H1 (cell line): ENCODE measurements at regions not wholly inside any gene's neighbourhood (a gene's known extent, or its start where the extent isn't known, plus 50 kb on each side); places are given as distances from the start of the nearest gene placed in this dataset.

Source experiments
- CTCF ChIA-PET: fragments of 300-600 bp; sonication (Branson Sonifier 250); formaldehyde crosslinking; loops from one replicate; lab custom pipeline; 2021; ENCODE audit not compliant: partially characterized antibody; lab: Charles Lee
- POLR2A ChIA-PET: fragments of 300-600 bp; sonication (Branson Sonifier 250); formaldehyde crosslinking; loops from one replicate; lab custom pipeline; 2021; ENCODE audit warnings: inconsistent platforms; ENCODE audit not compliant: partially characterized antibody; lab: Charles Lee
- DNase-seq, 2 experiments: peaks; one replicate each; pipeline versions ENCODE4 v3.0.0 to v3.0.0-alpha.2; 2010 to 2022; ENCODE audit warnings: low spot score in 2 of 2, low read depth in 1 of 2, mixed read lengths in 1 of 2
- FAIRE-seq: peaks from 2 replicates; lab custom pipeline; 2011; peaks lifted over from hg19 to GRCh38; lab: Jason Lieb, UNC
- H2AFZ ChIP-seq: 2 replicates; pipeline ENCODE4 v1.8.1; 2012; ENCODE audit warnings: low read length, inconsistent platforms
- H2AK5ac ChIP-seq: 2 replicates; pipeline ENCODE4 v1.6.1; 2013; ENCODE audit warnings: low read depth, low read length
- H2BK120ac ChIP-seq: replicated peaks from 2 replicates; pipeline ENCODE3; 2013; ENCODE audit warnings: low read depth, low read length, inconsistent platforms
- H2BK12ac ChIP-seq: 2 replicates; pipeline ENCODE4 v1.6.1; 2013; ENCODE audit warnings: low read depth, low read length
- H2BK15ac ChIP-seq: 2 replicates; pipeline ENCODE4 v1.6.1; 2013; ENCODE audit warnings: low read length
- H2BK20ac ChIP-seq: 2 replicates; pipeline ENCODE4 v1.6.1; 2013; ENCODE audit warnings: low read length
- H2BK5ac ChIP-seq: 2 replicates; pipeline ENCODE4 v1.6.1; 2013; ENCODE audit warnings: low read depth, low read length
- H3K14ac ChIP-seq: 2 replicates; pipeline ENCODE4 v1.6.1; 2013; ENCODE audit warnings: inconsistent platforms; ENCODE audit not compliant: insufficient read length
- H3K18ac ChIP-seq: 2 replicates; pipeline ENCODE4 v1.6.1; 2013; ENCODE audit warnings: low read length; ENCODE audit errors: extremely low read depth
- H3K23ac ChIP-seq: 2 replicates; pipeline ENCODE4 v1.6.1; 2013; ENCODE audit warnings: inconsistent platforms; ENCODE audit not compliant: insufficient read length
- H3K23me2 ChIP-seq: 2 replicates; pipeline ENCODE4 v1.6.1; 2013; ENCODE audit warnings: low read depth, low read length
- H3K27ac ChIP-seq: 2 replicates; pipeline ENCODE4 v1.6.1; 2011; ENCODE audit warnings: low read depth, low read length, inconsistent platforms
- H3K27me3 ChIP-seq, 4 experiments: replicated peaks in 1 of 4; 1 replicate in 1 of 4; 2 replicates in 3 of 4; pipeline versions ENCODE4 v1.6.1 to v1.8.1; 2011 to 2013; ENCODE audit warnings: low read length in 3 of 4, mild to moderate bottlenecking in 3 of 4, inconsistent platforms in 2 of 4, mixed read lengths in 2 of 4, moderate library complexity in 1 of 4; ENCODE audit not compliant: control insufficient read depth in 3 of 4, insufficient read depth in 3 of 4; ENCODE audit errors: extremely low read depth in 1 of 4
- H3K36me3 ChIP-seq, 4 experiments: 2 replicates each; pipeline versions ENCODE4 v1.6.1 to v1.8.1; 2011 to 2013; ENCODE audit warnings: mild to moderate bottlenecking in 4 of 4, low read length in 3 of 4, moderate library complexity in 2 of 4, control low read depth in 1 of 4, inconsistent platforms in 1 of 4; ENCODE audit not compliant: insufficient read depth in 4 of 4, control insufficient read depth in 2 of 4
- H3K4ac ChIP-seq: replicated peaks from 2 replicates; pipeline ENCODE3; 2013; ENCODE audit warnings: low read length, low read depth, mixed read lengths, inconsistent platforms; ENCODE audit not compliant: insufficient read length
- H3K4me1 ChIP-seq, 4 experiments: replicated peaks in 1 of 4; 1 replicate in 1 of 4; 2 replicates in 3 of 4; pipeline versions ENCODE4 v1.6.1 to v1.8.1; 2011 to 2013; ENCODE audit warnings: low read length in 3 of 4, inconsistent platforms in 2 of 4, mixed read lengths in 1 of 4; ENCODE audit not compliant: insufficient read depth in 4 of 4, control insufficient read depth in 3 of 4
- H3K4me2 ChIP-seq, 2 experiments: 2 replicates each; pipeline versions ENCODE4 v1.6.1 to v1.8.1; 2011 to 2013; ENCODE audit warnings: low read depth in 2 of 2, low read length in 2 of 2, control low read depth in 1 of 2, inconsistent platforms in 1 of 2, mild to moderate bottlenecking in 1 of 2; ENCODE audit not compliant: insufficient read depth in 1 of 2
- H3K4me3 ChIP-seq, 4 experiments: fragments of 200-600, 300-600 bp in 1 of 4; sonication (generic), shearing (Covaris generic), sonication (Bioruptor Twin) in 1 of 4; 2 replicates each; pipeline versions ENCODE4 v1.5.1 to v1.8.1; 2011 to 2016; ENCODE audit warnings: low read length in 4 of 4, low read depth in 3 of 4, control low read depth in 2 of 4, inconsistent platforms in 2 of 4, mild to moderate bottlenecking in 2 of 4, mixed read lengths in 1 of 4, moderate library complexity in 1 of 4; ENCODE audit not compliant: insufficient read depth in 2 of 4; ENCODE audit errors: extremely low read depth in 1 of 4
- H3K56ac ChIP-seq: replicated peaks from 2 replicates; pipeline ENCODE3; 2013; ENCODE audit warnings: low read depth, mild to moderate bottlenecking, mixed read lengths, low read length, inconsistent platforms; ENCODE audit not compliant: insufficient read length
- H3K79me1 ChIP-seq: 2 replicates; pipeline ENCODE4 v1.6.1; 2013; ENCODE audit warnings: low read depth, low read length, control low read depth
- H3K79me2 ChIP-seq, 2 experiments: 2 replicates each; pipeline versions ENCODE4 v1.6.1 to v1.8.1; 2012 to 2013; ENCODE audit warnings: low read length in 2 of 2, mild to moderate bottlenecking in 2 of 2, inconsistent platforms in 1 of 2; ENCODE audit not compliant: insufficient read depth in 2 of 2, control insufficient read depth in 1 of 2
- H3K9ac ChIP-seq, 4 experiments: replicated peaks in 1 of 4; 1 replicate in 1 of 4; 2 replicates in 3 of 4; pipeline versions ENCODE4 v1.6.1 to v1.8.1; 2011 to 2013; ENCODE audit warnings: low read depth in 3 of 4, low read length in 3 of 4, control low read depth in 2 of 4, mild to moderate bottlenecking in 2 of 4, moderate library complexity in 2 of 4, inconsistent platforms in 1 of 4; ENCODE audit errors: extremely low read depth in 1 of 4
- H3K9me3 ChIP-seq, 2 experiments: 2 replicates each; pipeline versions ENCODE4 v1.6.1 to v1.8.1; 2012 to 2013; ENCODE audit warnings: mild to moderate bottlenecking in 2 of 2, moderate library complexity in 2 of 2, control low read depth in 1 of 2, inconsistent platforms in 1 of 2, low read depth in 1 of 2, low read length in 1 of 2, mixed read lengths in 1 of 2; ENCODE audit not compliant: insufficient read depth in 2 of 2
- H4K20me1 ChIP-seq, 2 experiments: replicated peaks in 1 of 2; 2 replicates each; pipeline versions ENCODE3 to v1.8.1; 2011 to 2013; ENCODE audit warnings: inconsistent platforms in 2 of 2, low read length in 2 of 2, mild to moderate bottlenecking in 1 of 2; ENCODE audit not compliant: insufficient read depth in 2 of 2, control insufficient read depth in 1 of 2
- H4K5ac ChIP-seq: 2 replicates; pipeline ENCODE4 v1.6.1; 2013; ENCODE audit warnings: low read length, low read depth, mixed read lengths, inconsistent platforms; ENCODE audit not compliant: insufficient read length
- H4K8ac ChIP-seq: 2 replicates; pipeline ENCODE4 v1.8.0; 2013; ENCODE audit warnings: mild to moderate bottlenecking, moderate library complexity, low read length, inconsistent platforms; ENCODE audit not compliant: insufficient read depth; ENCODE audit errors: extremely low read depth
- H4K91ac ChIP-seq: replicated peaks from 2 replicates; pipeline ENCODE3; 2013; ENCODE audit warnings: low read length, mixed read lengths, inconsistent platforms; ENCODE audit not compliant: insufficient read length
- CTCF ChIP-seq, 3 experiments: IDR thresholded peaks; 1 replicate in 2 of 3; 2 replicates in 1 of 3; pipeline versions ENCODE4 v1.5.1 to v1.6.1; 2011; ENCODE audit warnings: low read length in 3 of 3, mild to moderate bottlenecking in 3 of 3, inconsistent platforms in 2 of 3, low read depth in 1 of 3, moderate library complexity in 1 of 3; ENCODE audit not compliant: insufficient read depth in 1 of 3; ENCODE audit errors: control extremely low read depth in 1 of 3
- HDAC2 ChIP-seq, 2 experiments: fragments of 300-600 bp in 1 of 2; sonication (generic) in 1 of 2; IDR thresholded peaks; 2 replicates each; pipeline ENCODE4 v1.6.1; 2011 to 2012; ENCODE audit warnings: low read depth in 2 of 2, low read length in 2 of 2, mild to moderate bottlenecking in 2 of 2, moderate library complexity in 2 of 2, borderline replicate concordance in 1 of 2, inconsistent platforms in 1 of 2
- MAFK ChIP-seq: IDR thresholded peaks from 2 replicates; pipeline ENCODE4 v1.6.1; 2012; ENCODE audit warnings: low read depth, mild to moderate bottlenecking, improper control_type of control experiment, low read length
- RAD21 ChIP-seq, 2 experiments: IDR thresholded peaks in 1 of 2; conservative IDR thresholded peaks in 1 of 2; 2 replicates each; pipeline ENCODE4 v1.6.1; 2011; ENCODE audit warnings: low read depth in 2 of 2, low read length in 2 of 2, improper control_type of control experiment in 1 of 2, inconsistent platforms in 1 of 2, mild to moderate bottlenecking in 1 of 2, moderate library complexity in 1 of 2
- SP4 ChIP-seq: IDR thresholded peaks from 2 replicates; pipeline ENCODE4 v1.6.1; 2012; ENCODE audit warnings: low read length, inconsistent platforms
- WGBS, 2 experiments: shearing (Covaris generic) in 1 of 2; methylation state at CpG; one replicate each; pipeline versions ENCODE4 v1.1.6 to v1.1.7; 2013 to 2015; ENCODE audit warnings: low lambda C conversion rate in 2 of 2, mixed read lengths in 2 of 2, inconsistent platforms in 1 of 2, low coverage in 1 of 2, missing lambda C conversion rate in 1 of 2; ENCODE audit not compliant: insufficient replicate concordance in 2 of 2, insufficient coverage in 1 of 2, insufficient read length in 1 of 2; ENCODE audit errors: extremely low coverage in 1 of 2, missing lambda C conversion rate in 1 of 2; 5-methylcytosine and 5-hydroxymethylcytosine counted together

DNA sequence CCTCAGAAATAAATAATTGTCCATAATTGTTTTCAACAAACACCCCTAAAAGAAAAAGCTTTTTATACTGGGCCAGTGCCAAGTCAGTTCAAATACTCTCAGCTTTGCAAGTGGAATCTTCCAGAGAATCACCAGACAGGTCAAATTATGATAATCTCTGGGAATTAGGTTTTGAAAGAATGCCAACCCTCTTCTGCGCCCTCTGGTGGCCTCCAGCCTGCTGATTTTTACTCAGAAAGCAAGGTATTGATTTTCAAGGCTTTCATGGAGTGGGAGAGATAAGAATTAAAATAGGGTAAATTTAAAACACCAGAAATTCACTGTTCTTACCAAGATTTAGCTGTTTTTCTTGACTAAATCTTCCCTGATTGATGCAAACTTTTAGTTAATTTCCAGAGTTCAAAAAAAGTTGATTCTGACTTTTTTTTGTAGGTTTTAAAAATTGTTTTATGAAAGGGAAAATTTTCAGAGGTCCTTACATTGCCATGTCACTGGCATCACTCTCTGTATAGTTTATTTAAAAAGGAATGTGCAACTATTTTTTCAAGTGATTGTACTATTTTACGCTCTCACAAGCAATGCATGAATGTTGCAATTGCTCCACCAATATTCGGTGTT is 282.9 kb upstream of the TNP1 start:
- Histone ChIP-seq H2BK5ac (no peak overlapping the region), H2BK120ac (no peak overlapping the region), H3K23me2 (no peaks in the 10 kb centered on the region), H3K27ac (no peak overlapping the region), H4K8ac (no peak overlapping the region), H3K4me3 (no peak overlapping the region), H3K36me3 (no peaks in the 10 kb centered on the region), H3K18ac (no peak overlapping the region), H2BK15ac (no peak overlapping the region), H3K79me1 (no peaks in the 10 kb centered on the region), H3K56ac (no peak overlapping the region), H4K91ac (no peak overlapping the region), H3K4me1 (no peaks in the 10 kb centered on the region), H3K14ac (no peak overlapping the region), H3K4ac (no peak overlapping the region), H2BK12ac (no peak overlapping the region), H3K4me2 (no peak overlapping the region), H4K5ac (no peak overlapping the region), H3K23ac (no peak overlapping the region), H3K9me3 (peaks cover 0 to 5% of the 10 kb centered on the region in 2 experiments; a peak in 2 of 4 replicates), H3K79me2 (no peaks in the 10 kb centered on the region), H2BK20ac (no peak overlapping the region), H4K20me1 (no peaks in the 10 kb centered on the region), H2AK5ac (no peak overlapping the region), H3K27me3 (no peaks in the 10 kb centered on the region), H3K9ac (no peak overlapping the region), H2AFZ (no peak overlapping the region)
- 58% methylated on average over 3 of the region's 3 CpGs; no CpG with 5 or more reads in 1 of the 2 experiments for WGBS, 2 experiments
- ChIA-PET POLR2A (no interaction called here), CTCF (interaction anchor here (0.7 to 2.4 kb wide), 34 partner anchors 8 to 576 kb away, joined by 3 to 23 read pairs (median 3); no protein-coding TSS in a partner anchor)
- FAIRE-seq (no peak), DNase-seq (peak; percentile 10 to 82)
- TF ChIP-seq MAFK, result no peak
- peak in 2 of 3 experiments; percentile 66 to 73; a peak in 3 of 4 replicates for TF ChIP-seq CTCF (IDR thresholded peaks at IDR 0.05; ENCODE audit: control extremely low read depth in 1 of 3, insufficient read depth in 1 of 3, low read depth in 1 of 3, low read length in 3 of 3)
- TF ChIP-seq HDAC2 (IDR thresholded peaks at IDR 0.05; ENCODE audit: borderline replicate concordance in 1 of 2, low read depth in 2 of 2, low read length in 2 of 2), result no peak
- peak; percentile 71 to 75 for TF ChIP-seq RAD21 (IDR thresholded peaks at IDR 0.05 in 1 of 2, conservative IDR thresholded peaks at IDR 0.05 in 1 of 2; ENCODE audit: low read depth in 2 of 2, low read length in 2 of 2)
- TF ChIP-seq SP4, result no peak
